Hepatocyte (in vitro differentiated cells): ENCODE measurements at regions not wholly inside any gene's neighbourhood (a gene's known extent, or its start where the extent isn't known, plus 50 kb on each side); places are given as distances from the start of the nearest gene placed in this dataset.

Source experiments
- DNase-seq: peaks from one replicate; pipeline ENCODE4 v3.0.0-alpha.2; 2016; ENCODE audit warnings: low spot score
- H2AFZ ChIP-seq: fragments of 200-600 bp; sonication (generic); 2 replicates; pipeline ENCODE4 v1.6.0; 2016; ENCODE audit warnings: antibody characterized with exemption, mild to moderate bottlenecking
- H3K27ac ChIP-seq: fragments of 200-600 bp; sonication (generic); 2 replicates; pipeline ENCODE4 v1.5.1; 2016; ENCODE audit warnings: mild to moderate bottlenecking
- H3K27me3 ChIP-seq: fragments of 200-600 bp; sonication (generic); 2 replicates; pipeline ENCODE4 v1.6.1; 2016
- H3K36me3 ChIP-seq: fragments of 200-600 bp; sonication (generic); replicated peaks from 2 replicates; pipeline ENCODE4 v1.5.1; 2016; ENCODE audit warnings: low read depth; ENCODE audit not compliant: insufficient read depth
- H3K4me1 ChIP-seq: fragments of 200-600 bp; sonication (generic); 2 replicates; pipeline ENCODE4 v1.5.1; 2016; ENCODE audit warnings: mild to moderate bottlenecking, moderate library complexity; ENCODE audit not compliant: insufficient read depth
- H3K4me2 ChIP-seq: fragments of 200-600 bp; sonication (generic); 2 replicates; pipeline ENCODE4 v1.6.0; 2016
- H3K4me3 ChIP-seq: fragments of 200-600 bp; sonication (generic); 2 replicates; pipeline ENCODE4 v1.5.1; 2016; ENCODE audit warnings: mild to moderate bottlenecking
- H3K79me2 ChIP-seq: fragments of 200-600 bp; sonication (generic); 2 replicates; pipeline ENCODE4 v1.6.0; 2017; ENCODE audit warnings: mild to moderate bottlenecking
- H3K9me2 ChIP-seq: fragments of 200-600 bp; sonication (generic); replicated peaks from 2 replicates; pipeline ENCODE4 v1.6.0; 2017; ENCODE audit warnings: mild to moderate bottlenecking; ENCODE audit not compliant: insufficient read depth
- H3K9me3 ChIP-seq: fragments of 200-600 bp; sonication (generic); 2 replicates; pipeline ENCODE4 v1.5.1; 2016; ENCODE audit warnings: low read depth, mild to moderate bottlenecking
- H4K20me1 ChIP-seq: fragments of 200-600 bp; sonication (generic); 2 replicates; pipeline ENCODE4 v1.6.0; 2016; ENCODE audit warnings: mild to moderate bottlenecking; ENCODE audit not compliant: insufficient read depth, poor library complexity, severe bottlenecking
- CTCF ChIP-seq: fragments of 200-600 bp; sonication (generic); IDR thresholded peaks from 2 replicates; pipeline ENCODE4 v1.5.1; 2016; ENCODE audit warnings: antibody characterized with exemption, mild to moderate bottlenecking; ENCODE audit not compliant: poor library complexity
- EZH2 ChIP-seq: fragments of 200-600 bp; sonication (generic); IDR thresholded peaks from 2 replicates; pipeline ENCODE4 v1.6.1; 2016; ENCODE audit warnings: antibody characterized with exemption, mild to moderate bottlenecking, borderline replicate concordance
- EZH2phosphoT487 ChIP-seq: fragments of 200-600 bp; sonication (generic); IDR thresholded peaks from one replicate; pipeline ENCODE4 v1.6.1; 2018; ENCODE audit warnings: antibody characterized with exemption, mild to moderate bottlenecking, low read depth, moderate library complexity; ENCODE audit not compliant: unreplicated experiment, severe bottlenecking
- WGBS: methylation state at CpG from one replicate; pipeline ENCODE4 v1.1.6; 2016; ENCODE audit warnings: low lambda C conversion rate; ENCODE audit errors: missing lambda C conversion rate; 5-methylcytosine and 5-hydroxymethylcytosine counted together

GRCh38 chr4:81883004-81883403, 411.3 kb upstream of the RASGEF1B start:
- Histone ChIP-seq H2AFZ (no peak overlapping the region), H3K9me2 (no peaks in the 10 kb centered on the region), H3K4me1 (no peaks in the 10 kb centered on the region), H3K27ac (peak overlapping the region; percentile 74), H3K79me2 (peaks cover 5% of the 10 kb centered on the region), H3K27me3 (no peaks in the 10 kb centered on the region), H3K4me2 (no peak overlapping the region), H3K36me3 (no peaks in the 10 kb centered on the region), H4K20me1 (peaks cover 2% of the 10 kb centered on the region), H3K9me3 (peaks cover 3% of the 10 kb centered on the region), H3K4me3 (no peak overlapping the region)
- TF ChIP-seq CTCF = no peak
- DNase-seq = no peak
- 91% methylated on average over 1 of the region's 1 CpG for WGBS

GRCh38 chr4:81881855-81882621, 410.3 kb upstream of the RASGEF1B start:
- TF ChIP-seq EZH2phosphoT487 = no peak
- no peak for TF ChIP-seq EZH2
- TF ChIP-seq CTCF = no peak
- no peak overlapping the region for H3K4me3 ChIP-seq
- H3K4me2 ChIP-seq = no peak overlapping the region
- H3K79me2 ChIP-seq = peaks cover 5% of the 10 kb centered on the region
- H3K36me3 ChIP-seq = no peaks in the 10 kb centered on the region
- no peaks in the 10 kb centered on the region for H3K9me2 ChIP-seq
- no peak for DNase-seq
- no peaks in the 10 kb centered on the region for H3K27me3 ChIP-seq
- H3K9me3 ChIP-seq = peaks cover 3% of the 10 kb centered on the region
- peak overlapping the region; percentile 74 for H3K27ac ChIP-seq
- H3K4me1 ChIP-seq = no peaks in the 10 kb centered on the region
- no peak overlapping the region for H2AFZ ChIP-seq
- peaks cover 2% of the 10 kb centered on the region for H4K20me1 ChIP-seq
- 62% methylated on average over 3 of the region's 3 CpGs for WGBS

GRCh38 chr4:81876106-81876505, 404.4 kb upstream of the RASGEF1B start:
- Histone ChIP-seq H3K79me2 (no peaks in the 10 kb centered on the region), H3K27ac (peak overlapping the region; percentile 5)
- DNase-seq = no peak

More at GRCh38 chr4:81876106-81876505, 404.4 kb upstream of the RASGEF1B start:
- no peak overlapping the region for H2AFZ ChIP-seq
- H3K4me2 ChIP-seq = no peak overlapping the region
- H3K4me3 ChIP-seq = no peak overlapping the region
- no peak for TF ChIP-seq EZH2phosphoT487
- no peak for TF ChIP-seq CTCF
- no peak for TF ChIP-seq EZH2
- H3K9me3 ChIP-seq = no peaks in the 10 kb centered on the region
- no peaks in the 10 kb centered on the region for H3K9me2 ChIP-seq
- no peaks in the 10 kb centered on the region for H3K4me1 ChIP-seq
- H3K36me3 ChIP-seq = no peaks in the 10 kb centered on the region
- no peaks in the 10 kb centered on the region for H4K20me1 ChIP-seq
- 62% methylated on average over 3 of the region's 3 CpGs for WGBS
- no peaks in the 10 kb centered on the region for H3K27me3 ChIP-seq
